Naive thymus-derived CD4-positive, alpha-beta T cell (primary cell): ENCODE measurements at regions not wholly inside any gene's neighbourhood (a gene's known extent, or its start where the extent isn't known, plus 50 kb on each side); places are given as distances from the start of the nearest gene placed in this dataset.
"Not testable (repeated sequence)": the region's sequence is repeated elsewhere in the genome, so short reads cannot be mapped to it uniquely, and the experiment has no call there.

Source experiments
- ATAC-seq: fragments of 150-1000 bp; cut with Tn5 transposase; 2 replicates; pipeline ENCODE4 v1.10.0; 2021; ENCODE audit warnings: mild to moderate bottlenecking, moderate library complexity
- CTCF ChIA-PET: fragments of 350-600 bp; sonication (Branson Sonifier 250); formaldehyde crosslinking; loops from one replicate; lab custom pipeline; 2021; ENCODE audit warnings: antibody characterized with exemption; lab: Charles Lee
- POLR2A ChIA-PET: fragments of 350-600 bp; sonication (Branson Sonifier 250); formaldehyde crosslinking; loops from one replicate; lab custom pipeline; 2021; ENCODE audit warnings: antibody characterized with exemption, inconsistent platforms; lab: Charles Lee
- DNase-seq, 9 donors: peaks; one replicate each; pipeline versions ENCODE4 v3.0.0 to v3.0.0-alpha.2; 2020 to 2022; ENCODE audit warnings: mixed read lengths in 1 of 9
- H3K27ac ChIP-seq: one replicate; pipeline ENCODE4 v1.7.0; 2013; ENCODE audit warnings: mild to moderate bottlenecking, low read depth, low read length, moderate library complexity
- H3K27me3 ChIP-seq, 2 donors: one replicate each; pipeline ENCODE4 v1.7.0; 2013; ENCODE audit warnings: low read length in 2 of 2, mild to moderate bottlenecking in 2 of 2, moderate library complexity in 2 of 2; ENCODE audit not compliant: control insufficient read depth in 2 of 2, insufficient read depth in 2 of 2
- H3K36me3 ChIP-seq, 3 experiments: 1 replicate in 2 of 3; 2 replicates in 1 of 3; pipeline ENCODE4 v1.7.0; 2013; ENCODE audit warnings: low read length in 3 of 3, mild to moderate bottlenecking in 3 of 3, moderate library complexity in 1 of 3; ENCODE audit not compliant: insufficient read depth in 3 of 3, control insufficient read depth in 2 of 3
- H3K4me1 ChIP-seq, 2 donors: one replicate each; pipeline ENCODE4 v1.7.0; 2013; ENCODE audit warnings: low read length in 2 of 2, mild to moderate bottlenecking in 2 of 2, moderate library complexity in 1 of 2; ENCODE audit not compliant: control insufficient read depth in 2 of 2, insufficient read depth in 2 of 2
- H3K4me3 ChIP-seq: 2 replicates; pipeline ENCODE4 v1.7.0; 2013; ENCODE audit warnings: mild to moderate bottlenecking, low read length
- H3K9me3 ChIP-seq, 3 experiments: 1 replicate in 2 of 3; 2 replicates in 1 of 3; pipeline ENCODE4 v1.7.0; 2013; ENCODE audit warnings: low read length in 3 of 3; ENCODE audit not compliant: control insufficient read depth in 2 of 3
- H3K27ac Mint-ChIP-seq, 9 donors: one replicate each; pipeline ENCODE4 v1.8.0; 2020 to 2022; ENCODE audit warnings: mixed read lengths in 9 of 9, mild to moderate bottlenecking in 8 of 9, moderate library complexity in 5 of 9, inconsistent platforms in 2 of 9
- H3K27me3 Mint-ChIP-seq, 5 donors: one replicate each; pipeline ENCODE4 v1.8.0; 2021 to 2022; ENCODE audit warnings: mixed read lengths in 5 of 5, mild to moderate bottlenecking in 1 of 5
- H3K36me3 Mint-ChIP-seq, 5 donors: one replicate each; pipeline ENCODE4 v1.8.0; 2020 to 2022; ENCODE audit warnings: mixed read lengths in 5 of 5, mild to moderate bottlenecking in 3 of 5, inconsistent platforms in 1 of 5
- H3K4me1 Mint-ChIP-seq, 7 donors: one replicate each; pipeline ENCODE4 v1.8.0; 2020 to 2022; ENCODE audit warnings: mixed read lengths in 7 of 7, mild to moderate bottlenecking in 3 of 7, inconsistent platforms in 1 of 7
- H3K4me3 Mint-ChIP-seq, 10 donors: one replicate each; pipeline ENCODE4 v1.8.0; 2020 to 2022; ENCODE audit warnings: mild to moderate bottlenecking in 10 of 10, mixed read lengths in 10 of 10, moderate library complexity in 6 of 10, inconsistent platforms in 2 of 10
- H3K9me3 Mint-ChIP-seq, 11 donors: one replicate each; pipeline ENCODE4 v1.8.0; 2020 to 2022; ENCODE audit warnings: mixed read lengths in 11 of 11, mild to moderate bottlenecking in 4 of 11, inconsistent platforms in 1 of 11, moderate library complexity in 1 of 11
- intact Hi-C, 2 donors: fragments of 100-400 bp; cut with micrococcal nuclease; formaldehyde crosslinking; loops; one replicate each; pipeline ENCODE4 v1.15.1; 2023

GRCh38 chr13:112218416-112218815 lies 151.5 kb downstream of the SOX1 start:
- POLR2A ChIA-PET: no interaction called here
- H3K27me3 Mint-ChIP-seq: peaks cover 0 to 17% (median 3%) of the 10 kb centered on the region in 5 donors
- H3K36me3 Mint-ChIP-seq: no peaks in the 10 kb centered on the region
- no peaks in the 10 kb centered on the region for H3K9me3 ChIP-seq
- H3K4me3 ChIP-seq: no peak overlapping the region
- no peak overlapping the region for H3K27ac ChIP-seq
- no peaks in the 10 kb centered on the region for H3K4me1 ChIP-seq
- no peaks in the 10 kb centered on the region for H3K9me3 Mint-ChIP-seq
- CTCF ChIA-PET: no interaction called here
- no peaks in the 10 kb centered on the region for H3K4me1 Mint-ChIP-seq
- ATAC-seq (no peak), DNase-seq (no peak)
- no peak overlapping the region for H3K4me3 Mint-ChIP-seq
- H3K27ac Mint-ChIP-seq: no peak overlapping the region
- H3K36me3 ChIP-seq: no peaks in the 10 kb centered on the region
- H3K27me3 ChIP-seq: no peaks in the 10 kb centered on the region
- intact Hi-C loops: no loop called here

GRCh38 chr13:112219740-112220139 lies 152.8 kb downstream of the SOX1 start:
- ATAC-seq: no peak
- CTCF ChIA-PET: no interaction called here
- no peaks in the 10 kb centered on the region for H3K4me1 Mint-ChIP-seq

DNA sequence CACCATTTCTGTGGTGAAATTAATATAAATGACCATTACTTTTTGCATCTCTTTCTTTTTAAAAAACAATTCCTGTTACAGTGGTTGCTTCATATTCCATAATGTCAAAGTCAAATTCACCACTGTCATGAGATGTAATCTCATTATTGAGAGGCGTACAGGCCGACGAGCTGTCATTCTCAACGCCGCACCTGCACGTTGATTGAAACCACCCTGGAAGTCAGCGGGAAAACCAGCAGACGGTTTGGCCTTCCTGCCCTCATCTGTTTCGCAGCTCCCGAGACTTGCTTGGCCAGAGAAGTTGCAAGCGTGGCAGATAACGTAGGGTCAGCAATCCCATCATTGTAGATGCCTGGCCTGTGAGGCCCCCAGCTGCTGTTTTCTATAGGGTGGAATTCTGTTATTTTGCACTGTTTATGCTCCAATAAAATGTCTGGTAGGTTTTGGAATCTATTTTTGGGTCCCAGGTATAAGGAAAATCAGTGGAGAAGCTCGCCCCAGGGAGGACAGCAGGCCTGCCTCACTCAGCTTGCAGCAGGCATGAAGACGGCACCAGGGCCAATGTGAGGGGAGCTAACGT lies 153.4 kb downstream of the SOX1 start:
- no peak overlapping the region for H3K27ac Mint-ChIP-seq
- ATAC-seq (no peak), DNase-seq (no peak)
- no peak overlapping the region for H3K4me3 Mint-ChIP-seq
- Histone ChIP-seq H3K4me3 (no peak overlapping the region), H3K36me3 (no peaks in the 10 kb centered on the region), H3K4me1 (no peaks in the 10 kb centered on the region), H3K27ac (no peak overlapping the region), H3K27me3 (no peaks in the 10 kb centered on the region), H3K9me3 (no peaks in the 10 kb centered on the region)
- no peaks in the 10 kb centered on the region for H3K4me1 Mint-ChIP-seq
- CTCF ChIA-PET: no interaction called here
- POLR2A ChIA-PET: no interaction called here
- H3K27me3 Mint-ChIP-seq: peaks cover 0 to 16% (median 3%) of the 10 kb centered on the region in 5 donors
- H3K36me3 Mint-ChIP-seq: no peaks in the 10 kb centered on the region
- H3K9me3 Mint-ChIP-seq: peaks cover 0 to 1% (median 0%) of the 10 kb centered on the region in 11 donors
- intact Hi-C loops: no loop called here

More at GRCh38 chr13:112219740-112220139, 152.8 kb downstream of the SOX1 start:
- H3K36me3 ChIP-seq: no peaks in the 10 kb centered on the region
- Mint-ChIP-seq H3K27me3 (peaks cover 0 to 15% (median 3%) of the 10 kb centered on the region in 5 donors), H3K27ac (no peak overlapping the region), H3K9me3 (peaks cover 0 to 1% (median 0%) of the 10 kb centered on the region in 11 donors), H3K4me3 (no peak overlapping the region), H3K36me3 (no peaks in the 10 kb centered on the region)
- no peaks in the 10 kb centered on the region for H3K9me3 ChIP-seq
- H3K4me3 ChIP-seq: no peak overlapping the region
- no peak overlapping the region for H3K27ac ChIP-seq
- H3K27me3 ChIP-seq: no peaks in the 10 kb centered on the region
- intact Hi-C loops: no loop called here
- no peaks in the 10 kb centered on the region for H3K4me1 ChIP-seq
- DNase-seq: no peak
- POLR2A ChIA-PET: no interaction called here

- no peak overlapping the region for H3K27ac ChIP-seq
- no peaks in the 10 kb centered on the region for H3K4me1 ChIP-seq
- intact Hi-C loops: no loop called here
- ChIA-PET CTCF (no interaction called here), POLR2A (no interaction called here)
- no peak overlapping the region for H3K4me3 ChIP-seq
- ATAC-seq: no peak
- Mint-ChIP-seq H3K27ac (no peak overlapping the region), H3K4me1 (no peaks in the 10 kb centered on the region), H3K27me3 (peaks cover 0 to 18% (median 3%) of the 10 kb centered on the region in 5 donors), H3K36me3 (no peaks in the 10 kb centered on the region), H3K4me3 (no peak overlapping the region), H3K9me3 (peaks cover 0 to 1% (median 0%) of the 10 kb centered on the region in 11 donors)
- DNase-seq: no peak
- H3K36me3 ChIP-seq: no peaks in the 10 kb centered on the region
- no peaks in the 10 kb centered on the region for H3K9me3 ChIP-seq
- H3K27me3 ChIP-seq: no peaks in the 10 kb centered on the region
Observed at GRCh38 chr13:112220925-112221324, 154.0 kb downstream of the SOX1 start.

DNA sequence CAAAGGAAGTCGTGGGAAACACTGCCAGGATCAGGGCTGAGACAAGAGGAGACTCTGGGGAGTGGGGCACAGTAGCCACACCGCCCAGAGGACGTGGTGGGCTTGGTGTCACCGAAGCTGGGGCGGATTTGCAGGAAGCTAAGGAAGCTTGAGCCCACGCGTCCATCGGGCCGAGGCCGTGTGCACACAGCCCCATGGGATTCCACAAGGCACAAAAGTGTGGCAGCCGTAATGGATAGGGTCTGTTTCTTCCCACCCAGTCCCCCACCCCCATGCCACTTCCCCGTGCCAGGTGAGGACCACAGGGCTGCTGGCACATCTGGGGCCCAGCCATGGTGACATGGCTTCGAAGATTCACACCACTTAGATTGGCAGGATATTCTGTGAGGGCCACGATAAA lies 153.2 kb upstream of the SPACA7 start:
- intact Hi-C loops: no loop called here
- Histone ChIP-seq H3K36me3 (no peaks in the 10 kb centered on the region), H3K9me3 (no peaks in the 10 kb centered on the region), H3K4me3 (no peak overlapping the region), H3K27ac (no peak overlapping the region), H3K27me3 (no peaks in the 10 kb centered on the region), H3K4me1 (no peaks in the 10 kb centered on the region)
- H3K36me3 Mint-ChIP-seq: no peaks in the 10 kb centered on the region
- DNase-seq (no peak), ATAC-seq (no peak)
- H3K9me3 Mint-ChIP-seq: peaks cover 0 to 1% (median 0%) of the 10 kb centered on the region in 11 donors
- H3K27ac Mint-ChIP-seq: no peak overlapping the region
- peaks cover 0 to 17% (median 3%) of the 10 kb centered on the region in 5 donors for H3K27me3 Mint-ChIP-seq
- CTCF ChIA-PET: no interaction called here
- H3K4me1 Mint-ChIP-seq: no peaks in the 10 kb centered on the region
- no peak overlapping the region for H3K4me3 Mint-ChIP-seq
- POLR2A ChIA-PET: no interaction called here

DNA sequence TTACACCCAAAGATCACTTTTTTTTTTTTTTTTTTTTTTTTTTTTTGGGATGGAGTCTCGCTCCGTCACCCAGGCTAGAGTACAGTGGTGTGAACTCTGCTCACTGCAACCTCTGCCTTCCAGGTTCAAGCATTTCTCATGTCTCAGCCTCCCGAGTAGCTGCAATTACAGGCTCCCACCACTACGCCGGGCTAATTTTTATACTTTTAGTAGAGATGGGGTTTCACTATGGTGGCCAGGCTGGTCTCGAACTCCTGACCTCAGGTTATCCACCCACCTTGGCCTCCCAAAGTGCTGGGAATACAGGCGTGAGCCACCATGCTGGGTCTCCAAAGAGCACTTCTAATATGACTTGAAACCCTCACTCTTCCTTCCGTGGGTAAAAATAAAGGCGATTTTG lies 152.2 kb upstream of the SPACA7 start:
- H3K9me3 Mint-ChIP-seq, CTCF ChIA-PET, H3K27ac ChIP-seq, POLR2A ChIA-PET, H3K27ac Mint-ChIP-seq, H3K4me1 Mint-ChIP-seq, DNase-seq, intact Hi-C loops, H3K9me3 ChIP-seq, H3K36me3 ChIP-seq, H3K4me3 ChIP-seq, H3K36me3 Mint-ChIP-seq, ATAC-seq, H3K27me3 ChIP-seq, H3K4me1 ChIP-seq, H3K4me3 Mint-ChIP-seq: not testable (repeated sequence)
- peaks cover 0 to 15% (median 3%) of the 10 kb centered on the region in 5 donors for H3K27me3 Mint-ChIP-seq

DNA sequence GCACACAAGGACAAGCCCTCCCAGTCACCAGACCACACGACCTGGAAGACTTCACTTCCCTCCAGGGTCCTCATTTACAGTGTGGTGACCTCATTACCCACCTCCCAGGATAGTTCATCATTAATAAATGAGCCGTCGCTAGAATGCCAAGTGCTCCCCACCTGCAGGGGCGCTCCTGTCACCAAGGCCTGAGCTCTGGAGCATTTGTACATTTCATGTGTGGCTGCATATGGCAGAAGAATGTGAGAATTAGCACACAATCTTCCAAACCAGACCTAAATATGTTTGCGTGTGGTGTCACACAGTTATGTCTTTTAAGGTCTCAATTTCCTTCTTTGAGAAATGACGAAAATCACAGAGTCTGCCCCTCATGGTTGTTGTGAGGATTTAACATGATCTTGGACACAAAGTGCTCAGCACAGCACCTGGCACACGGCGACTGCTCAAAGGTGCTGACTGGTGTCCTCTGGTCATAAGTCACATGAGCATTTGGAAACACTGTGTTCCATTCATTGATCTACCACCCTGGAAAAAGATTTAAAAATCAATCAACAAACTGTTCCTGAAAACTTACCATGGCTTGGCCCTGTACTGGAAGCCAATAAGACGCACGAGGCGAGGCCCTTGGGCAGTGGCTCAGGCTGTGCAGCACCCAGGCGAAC lies 150.6 kb upstream of the SPACA7 start:
- ATAC-seq: no peak
- Histone ChIP-seq H3K27ac (no peak overlapping the region), H3K36me3 (no peaks in the 10 kb centered on the region), H3K9me3 (no peaks in the 10 kb centered on the region), H3K4me1 (no peaks in the 10 kb centered on the region), H3K27me3 (no peaks in the 10 kb centered on the region), H3K4me3 (no peak overlapping the region)
- intact Hi-C loops: no loop called here
- Mint-ChIP-seq H3K27me3 (peaks cover 0 to 15% (median 0%) of the 10 kb centered on the region in 5 donors), H3K4me1 (no peaks in the 10 kb centered on the region), H3K9me3 (peaks cover 0 to 1% (median 0%) of the 10 kb centered on the region in 11 donors), H3K36me3 (no peaks in the 10 kb centered on the region), H3K27ac (no peak overlapping the region), H3K4me3 (no peak overlapping the region)
- CTCF ChIA-PET: no interaction called here
- no peak for DNase-seq
- POLR2A ChIA-PET: no interaction called here
